ENCODE measurements at regions not wholly inside any gene's neighbourhood (a gene's known extent, or its start where the extent isn't known, plus 50 kb on each side); places are given as distances from the start of the nearest gene placed in this dataset. TPM values are rescaled to one million over a fixed set of nuclear protein-coding genes. Genes with fewer than 3 reads are reported as not detected.

DNA sequence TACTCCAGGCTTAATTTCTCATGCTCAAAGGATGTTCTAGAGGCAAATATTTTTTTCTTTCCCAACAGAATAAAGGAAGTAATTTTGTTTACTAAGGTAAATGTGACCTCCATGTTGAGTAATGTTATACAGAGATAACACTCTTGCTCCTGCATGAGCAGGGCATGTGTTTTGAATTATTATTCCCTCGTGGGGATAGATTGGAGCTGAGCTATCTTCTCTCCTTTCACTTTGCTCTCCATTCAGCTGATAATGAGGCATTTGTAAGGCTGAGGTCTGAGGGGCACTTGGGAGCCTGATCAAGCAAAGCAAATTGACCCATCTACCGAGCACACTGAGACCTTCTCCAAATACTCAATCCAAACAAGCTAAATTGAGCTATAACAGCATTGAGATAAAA is 50.7 kb upstream of the GHITM start:
- H3K18ac ChIP-seq (ENCODE audit: low read length): no peak overlapping the region

DNA sequence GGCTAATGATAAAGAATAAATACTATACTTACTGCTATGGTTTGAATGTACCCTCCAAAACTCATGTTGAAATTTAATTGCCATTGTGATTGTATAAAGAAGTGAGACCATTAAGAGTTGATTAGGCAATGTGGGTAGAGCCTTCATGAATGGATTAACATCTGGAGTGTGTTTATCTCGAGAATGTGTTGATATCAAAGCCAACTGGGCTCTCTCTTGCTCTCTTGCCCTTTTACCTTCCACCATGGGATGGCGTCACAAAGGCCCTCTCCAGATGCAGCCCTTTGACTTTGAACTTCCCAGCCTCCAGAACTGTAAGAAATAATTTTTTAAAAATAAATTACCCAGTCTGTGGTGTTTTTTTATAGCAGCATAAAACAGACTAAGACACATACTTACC is 50.1 kb upstream of the GHITM start:
- no peak overlapping the region for H2BK5ac ChIP-seq (ENCODE audit: low read length)
- H3K79me1 ChIP-seq (ENCODE audit: low read depth, low read length): no peaks in the 10 kb centered on the region
- H2AK5ac ChIP-seq (ENCODE audit: low read depth, low read length): no peak overlapping the region
- H3K27me3 ChIP-seq (ENCODE audit: control insufficient read depth in 3 of 3, insufficient read depth in 3 of 3, low read depth in 1 of 3, low read length in 3 of 3): no peaks in the 10 kb centered on the region
- H3K4me1 ChIP-seq (ENCODE audit: control insufficient read depth in 2 of 2, insufficient read depth in 1 of 2, low read depth in 1 of 2, low read length in 2 of 2): no peaks in the 10 kb centered on the region
- H3K4me3 ChIP-seq (ENCODE audit: low read length in 2 of 2): no peak overlapping the region
- no peak overlapping the region for H2BK15ac ChIP-seq (ENCODE audit: low read length)
- no peak overlapping the region for H3K14ac ChIP-seq (ENCODE audit: low read length)
- no peak overlapping the region for H3K4me2 ChIP-seq (ENCODE audit: insufficient read depth, low read length, poor library complexity, severe bottlenecking)
- DNase-seq (ENCODE audit: low spot score): no peak
- H4K8ac ChIP-seq (ENCODE audit: low read depth, low read length): no peak overlapping the region
- WGBS, 2 donors (ENCODE audit: extremely low coverage in 2 of 2, insufficient read length in 2 of 2, insufficient replicate concordance in 1 of 2): no CpG with 5 or more reads among the region's 2 CpGs
- no peak overlapping the region for H2BK12ac ChIP-seq (ENCODE audit: low read length)
- H3K23ac ChIP-seq (ENCODE audit: low read depth, low read length, poor library complexity): no peak overlapping the region
- H2AFZ ChIP-seq (ENCODE audit: low read length): no peak overlapping the region
- no peak overlapping the region for H2BK120ac ChIP-seq (ENCODE audit: low read depth, low read length)
- H3K9ac ChIP-seq (ENCODE audit: low read depth, low read length, poor library complexity): no peak overlapping the region
- no peak overlapping the region for H4K91ac ChIP-seq (ENCODE audit: low read depth, low read length, poor library complexity)
- H3K9me3 ChIP-seq (replicated peaks in 1 of 2; ENCODE audit: control insufficient read depth in 2 of 2, insufficient read depth in 1 of 2, low read depth in 1 of 2, low read length in 2 of 2): no peaks in the 10 kb centered on the region
- no peak overlapping the region for H3K27ac ChIP-seq (replicated peaks; ENCODE audit: low read length)
- no peak overlapping the region for H3K4ac ChIP-seq (ENCODE audit: low read length)
- no peaks in the 10 kb centered on the region for H3K36me3 ChIP-seq (replicated peaks in 1 of 2; ENCODE audit: control insufficient read depth in 2 of 2, insufficient read depth in 2 of 2, low read length in 2 of 2)
- no peak overlapping the region for H3K18ac ChIP-seq (ENCODE audit: low read length)

More for the DNA sequence above, 50.7 kb upstream of the GHITM start:
- Histone ChIP-seq H2BK12ac (ENCODE audit: low read length) (no peak overlapping the region), H3K4ac (ENCODE audit: low read length) (no peak overlapping the region), H2BK15ac (ENCODE audit: low read length) (no peak overlapping the region), H3K27me3 (ENCODE audit: control insufficient read depth in 3 of 3, insufficient read depth in 3 of 3, low read depth in 1 of 3, low read length in 3 of 3) (no peaks in the 10 kb centered on the region), H2AFZ (ENCODE audit: low read length) (no peak overlapping the region), H3K14ac (ENCODE audit: low read length) (no peak overlapping the region), H2BK120ac (ENCODE audit: low read depth, low read length) (no peak overlapping the region), H3K4me1 (ENCODE audit: control insufficient read depth in 2 of 2, insufficient read depth in 1 of 2, low read depth in 1 of 2, low read length in 2 of 2) (no peaks in the 10 kb centered on the region), H3K9me3 (replicated peaks in 1 of 2; ENCODE audit: control insufficient read depth in 2 of 2, insufficient read depth in 1 of 2, low read depth in 1 of 2, low read length in 2 of 2) (no peaks in the 10 kb centered on the region), H2AK5ac (ENCODE audit: low read depth, low read length) (no peak overlapping the region), H4K91ac (ENCODE audit: low read depth, low read length, poor library complexity) (no peak overlapping the region), H4K8ac (ENCODE audit: low read depth, low read length) (no peak overlapping the region), H3K23ac (ENCODE audit: low read depth, low read length, poor library complexity) (no peak overlapping the region), H3K79me1 (ENCODE audit: low read depth, low read length) (no peaks in the 10 kb centered on the region), H3K27ac (replicated peaks; ENCODE audit: low read length) (no peak overlapping the region), H3K4me3 (ENCODE audit: low read length in 2 of 2) (no peak overlapping the region), H2BK5ac (ENCODE audit: low read length) (no peak overlapping the region), H3K9ac (ENCODE audit: low read depth, low read length, poor library complexity) (no peak overlapping the region), H3K36me3 (replicated peaks in 1 of 2; ENCODE audit: control insufficient read depth in 2 of 2, insufficient read depth in 2 of 2, low read length in 2 of 2) (no peaks in the 10 kb centered on the region), H3K4me2 (ENCODE audit: insufficient read depth, low read length, poor library complexity, severe bottlenecking) (no peak overlapping the region)
- no CpG with 5 or more reads among the region's 2 CpGs for WGBS, 2 donors (ENCODE audit: extremely low coverage in 2 of 2, insufficient read length in 2 of 2, insufficient replicate concordance in 1 of 2)
- no peak for DNase-seq (ENCODE audit: low spot score)

Small RNA genes lying in the stretch of these regions (small RNA-seq; reads per million reads assigned to genes)
- not detected for gene RNU1-65P (ENCODE audit: insufficient read depth)
- not detected for gene RNU6-129P (ENCODE audit: insufficient read depth)
- not detected for gene RNU6-478P (ENCODE audit: insufficient read depth)
